ENCODE measurements at regions not wholly inside any gene's neighbourhood (a gene's known extent, or its start where the extent isn't known, plus 50 kb on each side); places are given as distances from the start of the nearest gene placed in this dataset.

DNA sequence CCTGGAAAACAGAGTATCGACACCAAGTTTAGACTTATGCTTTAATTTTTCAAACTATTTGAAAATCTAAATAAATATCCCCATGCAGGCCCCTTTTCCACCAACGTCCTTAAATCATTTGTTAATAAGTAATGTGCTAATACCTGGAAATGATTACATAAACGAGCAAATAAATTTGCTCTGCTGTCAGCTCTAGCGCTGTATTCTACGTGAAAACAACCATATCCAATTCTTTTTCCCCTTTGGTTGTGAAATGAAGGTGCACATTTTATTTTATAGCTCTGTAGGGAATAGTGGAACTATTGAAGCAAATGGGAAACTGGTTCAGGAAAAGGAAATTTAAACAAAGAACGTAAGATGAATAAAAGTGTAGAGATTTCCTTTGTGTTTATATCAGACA lies 137.7 kb upstream of the ZNF608 start:
- TF ChIP-seq POLR2A (IDR thresholded peaks at IDR 0.05; ENCODE audit: low read length) (no peak), GATA1 (IDR thresholded peaks at IDR 0.05; ENCODE audit: low read depth, low read length) (no peak)

Measured in erythroblast (primary cell).